PC-3 (cell line): ENCODE measurements at regions not wholly inside any gene's neighbourhood (a gene's known extent, or its start where the extent isn't known, plus 50 kb on each side); places are given as distances from the start of the nearest gene placed in this dataset.

Source experiments
- CTCF ChIP-seq: fragments of 300-600 bp; sonication (generic); conservative IDR thresholded peaks from 2 replicates; pipeline ENCODE4 v1.5.1; 2017; ENCODE audit warnings: antibody characterized with exemption, low read depth, mild to moderate bottlenecking, low read length
- EZH2 ChIP-seq: fragments of 300-600 bp; sonication (generic); IDR thresholded peaks from one replicate; pipeline ENCODE4 v1.6.1; 2017; ENCODE audit warnings: antibody characterized with exemption, mild to moderate bottlenecking, low read length; ENCODE audit not compliant: unreplicated experiment
- EZH2phosphoT487 ChIP-seq: fragments of 300-600 bp; sonication (generic); IDR thresholded peaks from 2 replicates; pipeline ENCODE4 v1.6.1; 2018; ENCODE audit warnings: mild to moderate bottlenecking, antibody characterized with exemption, low read length, borderline replicate concordance

- TF ChIP-seq CTCF = no peak
- TF ChIP-seq EZH2phosphoT487 = no peak
- no peak for TF ChIP-seq EZH2
Observed at GRCh38 chr6:131353106-131353505, 217.8 kb downstream of the AKAP7 start.
